ENCODE measurements at regions not wholly inside any gene's neighbourhood (a gene's known extent, or its start where the extent isn't known, plus 50 kb on each side); places are given as distances from the start of the nearest gene placed in this dataset.
A peak's percentile ranks its signal among the peaks of the same experiment; 100 is the strongest.
"Not testable (repeated sequence)": the region's sequence is repeated elsewhere in the genome, so short reads cannot be mapped to it uniquely, and the experiment has no call there.

DNA sequence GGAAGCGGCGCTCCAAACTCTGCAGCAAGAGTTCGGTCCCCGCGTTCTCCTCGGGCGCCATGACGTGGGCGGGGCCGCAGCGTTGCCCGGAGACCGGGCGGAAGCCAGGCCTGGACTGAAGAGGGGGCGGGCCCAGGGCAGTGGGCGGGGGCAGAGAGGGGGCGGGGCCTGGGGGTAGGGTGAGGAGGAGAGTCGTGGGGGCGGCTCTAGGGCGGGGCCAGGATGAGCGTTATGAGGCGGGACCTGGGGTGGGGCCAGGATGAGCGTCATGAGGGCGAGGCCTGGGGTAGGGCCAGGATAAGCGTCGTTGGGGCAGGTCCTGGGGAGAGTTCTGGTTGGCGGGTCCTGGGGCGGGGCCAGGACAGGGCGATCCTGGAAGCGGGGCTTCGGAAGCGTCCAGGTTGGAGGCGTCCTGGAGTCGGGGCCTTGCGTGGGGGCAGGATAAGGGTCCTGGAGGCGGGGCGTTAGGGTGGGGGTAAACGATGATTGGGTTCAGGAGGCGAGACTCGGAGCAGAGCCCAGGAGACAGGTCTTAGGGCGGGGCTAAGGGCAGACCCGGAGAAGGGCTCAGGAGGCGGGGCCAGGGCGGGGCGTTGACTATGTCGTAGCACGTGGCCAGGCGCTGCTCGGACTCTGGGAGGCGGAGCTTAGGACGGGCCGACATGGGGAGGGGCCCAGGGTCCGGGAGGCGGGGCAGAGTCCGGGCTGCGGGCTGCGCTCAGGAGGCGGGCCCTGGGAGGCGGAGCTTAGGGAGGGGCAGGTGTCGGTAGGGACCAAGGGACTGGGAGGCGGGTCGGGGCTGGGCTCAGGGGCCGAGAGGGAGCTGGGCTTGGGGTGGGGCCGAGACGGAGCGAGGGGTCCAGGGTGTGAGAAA is 131.1 kb upstream of the ALDH3B2 start:
- DNase-seq (ENCODE audit: low read depth in 4 of 4, low spot score in 1 of 4): peak; percentile 88 to 98 (median 97)

DNA sequence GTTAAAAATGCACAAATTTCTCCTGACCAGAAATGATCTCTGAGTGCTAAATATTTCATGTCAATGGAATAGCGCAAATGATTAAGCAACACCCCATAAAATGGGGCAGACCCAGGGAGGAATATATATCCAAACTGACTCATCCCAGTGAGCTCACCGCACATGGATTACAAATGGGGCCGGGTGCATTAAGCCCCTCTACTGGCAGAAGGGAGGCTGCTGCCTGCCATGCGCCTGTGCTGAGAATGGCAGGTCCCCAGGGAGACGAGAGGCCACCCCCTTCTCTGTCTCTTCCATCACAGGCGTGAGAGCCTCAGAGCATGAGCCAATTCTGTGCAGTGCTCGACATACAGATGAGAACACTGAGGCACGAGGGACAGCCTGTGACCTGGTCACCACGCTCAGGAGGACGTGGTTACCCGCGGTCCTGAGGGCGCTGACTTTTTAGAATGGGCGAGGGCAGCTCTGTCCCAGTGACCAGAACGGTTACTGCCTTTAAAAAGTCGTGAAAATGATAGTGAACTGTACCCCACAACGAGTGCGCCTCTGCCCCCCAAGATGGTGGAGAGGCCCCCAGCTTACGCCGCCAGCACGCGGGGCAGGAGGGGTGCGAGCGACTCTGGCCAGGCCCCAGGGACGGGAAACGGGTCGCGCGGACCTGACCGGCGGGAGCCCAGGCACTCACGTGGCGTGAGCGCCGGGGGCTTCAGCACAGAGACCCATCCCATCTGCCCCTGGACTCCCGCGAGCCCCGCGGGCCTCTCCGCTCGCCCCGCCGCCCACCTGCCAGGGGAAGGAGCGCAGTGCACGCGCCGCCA is 130.2 kb upstream of the ALDH3B2 start:
- peak in 1 of 4 experiments; percentile 9 for DNase-seq (ENCODE audit: low read depth in 4 of 4, low spot score in 1 of 4)

DNA sequence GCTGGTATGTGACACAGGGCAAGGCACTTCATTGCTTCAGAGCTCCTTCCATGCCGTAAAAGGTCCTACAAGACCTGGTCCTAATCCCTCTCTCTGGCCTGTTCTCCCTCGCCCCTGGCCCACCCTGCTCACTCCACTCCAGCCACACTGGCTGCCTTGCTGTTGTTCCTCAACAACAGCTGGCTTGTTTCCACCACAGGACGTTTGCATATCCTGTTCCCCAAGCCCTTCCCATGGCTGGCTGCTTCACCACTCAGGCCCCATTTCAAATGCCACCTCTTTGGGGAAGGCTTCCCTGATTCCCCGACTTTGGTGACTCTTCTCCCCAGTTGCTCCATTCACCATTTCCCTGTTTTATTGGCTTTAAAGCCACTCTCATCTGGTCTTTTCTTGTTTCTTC is 129.1 kb upstream of the ALDH3B2 start:
- DNase-seq (ENCODE audit: low read depth in 4 of 4, low spot score in 1 of 4): not testable (repeated sequence)

DNA sequence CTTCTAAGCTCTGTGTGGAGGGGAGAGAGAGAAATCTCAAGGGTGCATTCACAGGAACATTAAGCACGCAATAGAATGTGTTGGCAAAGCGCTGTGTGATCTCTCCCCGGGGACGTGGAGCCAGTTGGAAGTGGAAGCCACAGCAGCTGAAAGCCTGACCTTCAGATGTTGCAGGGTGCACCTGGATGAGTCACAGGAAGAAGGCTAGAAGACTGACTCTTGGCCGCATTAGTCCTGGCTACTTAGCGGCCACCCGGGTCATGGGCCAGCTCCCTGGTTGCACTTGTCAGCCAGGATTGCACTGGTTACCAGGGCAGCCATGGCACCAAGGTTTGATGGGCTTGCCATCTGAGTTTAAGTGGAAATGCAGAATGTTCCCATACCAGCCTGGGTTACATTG is 128.6 kb upstream of the ALDH3B2 start:
- DNase-seq (ENCODE audit: low read depth in 4 of 4, low spot score in 1 of 4): not testable (repeated sequence)

DNA sequence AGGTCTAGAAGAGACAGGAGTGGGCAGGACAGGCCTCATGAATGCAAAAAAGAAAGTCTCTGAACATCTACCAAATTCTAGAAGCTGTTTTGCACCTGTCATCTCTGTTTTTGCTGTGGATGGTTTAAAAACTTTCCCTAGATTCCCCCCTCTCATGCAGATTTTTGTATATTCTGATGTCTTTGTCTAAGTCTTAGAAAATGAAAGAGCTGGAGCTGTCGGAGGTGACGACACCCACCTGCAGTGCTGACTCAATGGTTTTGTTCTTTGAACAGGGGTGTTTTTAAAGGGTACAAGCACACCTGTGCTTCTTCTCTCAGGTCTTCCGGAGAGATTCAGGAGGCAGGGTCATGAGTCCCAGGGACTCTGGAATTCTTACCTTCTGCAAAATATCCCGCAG is 128.2 kb upstream of the ALDH3B2 start:
- not testable (repeated sequence) for DNase-seq (ENCODE audit: low read depth in 4 of 4, low spot score in 1 of 4)

DNA sequence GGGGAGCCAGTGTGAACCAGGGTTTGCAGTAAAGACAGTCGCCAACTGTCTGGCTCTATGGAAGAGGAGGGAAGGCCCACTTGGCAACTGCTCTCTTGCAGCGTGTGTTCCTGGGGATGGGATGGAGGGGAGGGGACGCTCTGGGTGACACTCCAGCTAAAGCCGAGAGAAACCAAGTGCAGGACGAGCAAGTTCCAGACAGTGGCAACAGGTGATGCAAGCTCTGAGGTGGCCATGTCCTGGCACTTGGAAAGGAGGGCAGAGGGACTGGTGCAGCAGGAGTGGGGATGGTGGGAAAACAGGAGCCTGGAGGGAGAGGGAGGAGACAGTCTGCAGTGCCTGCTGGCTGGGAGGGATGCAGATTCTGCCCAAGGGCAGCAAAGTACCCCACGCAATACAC is 127.0 kb upstream of the ALDH3B2 start:
- DNase-seq (ENCODE audit: low read depth in 4 of 4, low spot score in 1 of 4): not testable (repeated sequence)

DNA sequence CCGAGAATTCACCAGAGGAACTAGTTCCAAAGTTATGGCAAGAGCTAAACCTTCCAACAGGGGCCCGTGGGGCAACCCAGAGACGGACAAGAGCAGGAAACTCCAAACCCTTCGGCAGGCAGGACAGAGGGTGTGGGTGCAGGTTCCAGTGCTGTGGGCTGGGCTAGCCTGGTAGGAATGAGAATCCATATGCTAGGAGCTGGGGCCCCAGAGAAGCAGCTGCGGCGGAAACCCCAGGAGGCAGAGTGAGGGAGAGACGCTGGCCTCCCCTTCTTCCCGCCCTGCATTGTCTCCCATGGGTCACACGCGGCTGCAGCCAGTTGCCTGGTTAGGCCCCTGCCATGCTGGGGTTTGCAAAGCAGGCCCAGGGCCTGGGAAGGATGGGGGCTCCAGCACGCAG is 126.2 kb upstream of the ALDH3B2 start:
- not testable (repeated sequence) for DNase-seq (ENCODE audit: low read depth in 4 of 4, low spot score in 1 of 4)

DNA sequence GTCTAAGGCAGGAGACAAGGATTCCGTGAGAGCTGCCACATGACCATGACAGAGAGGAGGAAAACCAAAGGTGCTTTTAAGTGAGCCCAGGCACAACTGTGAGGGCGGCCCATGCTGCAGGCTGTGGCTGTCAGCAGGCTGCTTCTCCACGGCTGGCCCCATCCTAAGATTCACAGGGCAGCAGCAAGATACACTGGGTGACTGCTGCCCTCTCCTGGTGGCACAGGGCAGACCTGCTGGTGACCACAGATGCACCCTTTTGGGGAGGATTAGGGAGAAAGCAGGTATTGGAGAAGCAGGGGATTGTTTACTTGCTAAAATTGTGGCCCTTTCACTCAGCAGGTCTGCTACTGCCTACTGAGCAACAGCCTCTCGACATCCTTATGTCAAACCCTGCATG is 125.4 kb upstream of the ALDH3B2 start:
- DNase-seq (ENCODE audit: low read depth in 4 of 4, low spot score in 1 of 4): not testable (repeated sequence)

DNA sequence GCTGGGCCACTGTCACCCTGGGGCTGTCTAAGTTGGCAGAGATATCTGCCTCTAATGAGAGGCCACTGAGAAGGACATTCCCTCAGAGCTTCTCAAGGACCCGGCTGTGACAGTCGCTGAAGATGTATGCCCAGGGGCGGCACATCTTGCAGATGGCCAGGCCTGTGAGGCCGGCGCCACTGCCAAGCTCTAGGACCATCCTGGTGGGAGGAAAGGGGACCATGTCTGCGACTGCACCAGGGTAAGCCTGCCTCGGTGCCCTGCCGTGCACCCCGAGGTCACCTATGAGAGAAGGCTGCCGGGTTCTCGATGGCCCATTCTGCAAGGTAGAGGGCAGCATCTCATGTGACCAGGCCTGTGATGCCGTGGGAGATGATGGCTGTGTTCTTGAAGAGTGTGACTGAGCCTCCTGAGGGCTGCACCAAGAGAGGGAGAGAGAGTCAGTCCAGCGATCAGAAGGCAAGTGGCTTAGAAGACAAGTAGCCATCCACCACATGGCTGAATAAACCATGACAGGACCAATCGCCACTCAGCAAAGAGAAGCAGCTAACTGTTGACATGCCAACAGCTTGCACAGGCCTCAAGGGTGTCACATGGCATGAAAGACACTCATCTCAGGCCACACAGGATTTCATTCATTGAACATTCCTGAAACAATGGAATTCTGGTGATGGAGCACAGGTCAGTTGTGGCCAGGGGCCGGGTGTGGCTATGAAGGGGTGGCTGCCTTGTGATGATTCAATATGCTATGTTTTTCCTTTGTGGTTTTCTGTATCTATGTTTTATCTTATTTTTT is 123.5 kb upstream of the ALDH3B2 start:
- DNase-seq (ENCODE audit: low read depth in 4 of 4, low spot score in 1 of 4): not testable (repeated sequence)

DNA sequence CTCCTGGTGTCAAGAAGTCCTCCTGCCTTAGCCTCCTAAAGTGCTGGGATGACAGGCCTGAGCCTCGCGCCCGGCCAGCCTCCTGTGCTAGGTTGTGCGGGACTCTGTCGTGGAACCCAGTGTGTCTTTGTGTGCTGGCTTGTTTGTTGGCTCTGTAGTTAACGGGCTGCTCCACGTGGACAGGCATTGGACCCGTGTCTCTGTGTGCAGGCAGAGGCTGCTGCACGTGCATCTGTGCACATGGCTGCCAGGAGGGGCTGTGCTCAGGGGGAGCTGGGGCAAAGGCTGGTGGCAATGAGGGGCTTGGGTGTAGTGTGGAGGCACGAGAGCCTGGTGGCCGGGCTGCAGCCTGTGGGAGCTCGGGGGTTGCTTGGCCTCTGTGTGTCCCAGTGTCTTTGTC is 121.3 kb upstream of the ALDH3B2 start:
- DNase-seq (ENCODE audit: low read depth in 4 of 4, low spot score in 1 of 4): no peak

DNA sequence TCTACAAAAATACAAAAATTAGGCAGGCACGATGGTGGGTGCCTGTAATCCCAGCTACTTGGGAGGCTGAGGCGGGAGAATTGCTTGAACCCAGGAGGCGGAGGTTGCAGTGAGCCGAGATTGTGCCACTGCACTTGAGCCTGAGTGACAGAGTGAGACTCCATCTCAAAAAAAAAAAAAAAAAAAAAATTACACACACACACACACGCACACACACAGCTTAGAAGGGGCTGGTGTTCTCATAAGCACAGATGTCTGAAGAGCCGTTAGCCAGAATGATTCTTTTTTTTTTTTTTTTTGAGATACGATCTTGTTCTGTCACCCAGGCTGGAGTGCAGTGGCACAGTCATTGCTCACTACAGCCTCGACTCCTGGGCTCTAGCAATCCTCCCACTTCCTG is 119.3 kb upstream of the ALDH3B2 start:
- not testable (repeated sequence) for DNase-seq (ENCODE audit: low read depth in 4 of 4, low spot score in 1 of 4)

DNA sequence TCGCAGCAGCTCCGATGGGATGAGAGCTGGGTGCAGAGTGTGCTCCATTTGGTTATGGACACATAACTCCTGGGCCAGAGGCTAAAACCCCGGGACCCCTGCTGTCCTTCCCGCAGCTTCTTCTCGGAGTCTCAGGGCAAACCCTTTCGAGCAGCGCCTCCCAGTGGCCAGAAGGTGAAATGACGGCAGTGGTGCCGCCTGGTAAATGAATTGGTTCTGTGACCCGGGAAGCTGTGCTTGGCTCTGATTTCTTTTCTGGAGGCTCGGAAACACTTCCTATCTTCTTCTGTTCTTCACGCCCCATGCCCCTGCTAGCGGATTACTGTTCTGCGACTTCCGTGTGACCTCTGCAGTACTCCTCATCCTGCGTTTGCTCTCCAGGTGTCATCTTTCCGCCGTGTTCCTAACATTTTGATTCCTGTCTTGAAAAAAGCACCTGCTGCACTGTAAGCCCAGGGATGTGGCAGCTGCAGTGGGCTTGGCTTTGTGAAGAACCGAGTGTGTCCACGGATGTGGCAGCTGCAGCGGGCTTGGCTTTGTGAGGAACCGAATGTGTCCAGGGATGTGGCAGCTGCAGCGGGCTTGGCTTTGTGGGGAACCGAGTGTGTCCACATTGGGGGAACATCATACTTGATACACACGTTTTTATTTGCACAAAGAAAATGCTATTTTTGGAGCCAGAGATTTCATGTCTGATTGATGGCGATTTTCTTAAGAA is 118.0 kb upstream of the ALDH3B2 start:
- peak in 1 of 4 experiments; percentile 17 for DNase-seq (ENCODE audit: low read depth in 4 of 4, low spot score in 1 of 4)

DNA sequence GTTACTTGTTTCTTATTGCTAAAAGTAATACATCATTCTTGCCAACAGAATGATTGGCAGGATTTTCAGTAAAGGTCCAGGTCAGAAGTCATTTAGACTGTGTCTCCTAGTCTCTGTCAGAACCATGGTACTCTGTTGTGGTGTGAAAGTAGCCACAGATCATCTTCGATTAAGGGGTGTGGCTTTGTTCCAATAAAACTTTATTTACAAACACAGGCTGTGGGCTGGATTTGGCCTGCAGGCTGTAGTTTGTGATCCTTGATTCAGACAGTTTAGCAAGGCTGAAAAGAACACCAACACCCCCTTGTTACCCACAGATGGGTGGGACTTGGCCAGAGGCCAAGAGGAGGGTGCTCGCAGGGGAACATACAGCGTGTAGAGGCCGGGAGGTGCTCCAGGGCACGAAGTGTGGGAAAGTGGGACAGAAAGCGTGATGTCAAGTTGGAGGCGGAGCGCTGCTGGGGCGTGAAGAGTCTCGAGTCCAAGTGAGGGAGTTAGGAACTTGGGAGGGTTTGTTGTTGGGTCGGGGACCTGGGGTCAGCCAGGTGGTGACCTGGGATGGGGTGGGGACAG is 117.3 kb upstream of the ALDH3B2 start:
- DNase-seq (ENCODE audit: low read depth in 4 of 4, low spot score in 1 of 4): not testable (repeated sequence)

DNA sequence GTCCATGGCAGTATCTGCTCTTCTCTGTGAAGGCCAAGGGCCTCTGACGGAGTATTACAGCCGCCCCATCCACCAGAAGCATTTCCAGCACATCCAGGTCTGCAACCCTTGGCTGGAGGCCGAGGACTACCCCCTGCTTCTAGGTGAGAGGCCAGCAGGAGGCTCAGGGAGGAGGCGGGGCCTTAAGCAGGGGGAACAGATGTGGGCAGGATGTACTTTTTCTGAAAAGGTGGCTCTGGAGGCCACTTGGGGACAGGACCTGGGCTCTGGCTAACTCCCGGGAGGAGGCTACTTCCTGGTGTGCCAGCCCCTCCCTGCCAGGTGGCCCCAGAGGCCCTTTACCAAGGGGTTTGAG is 113.9 kb upstream of the ALDH3B2 start:
- DNase-seq (ENCODE audit: low read depth in 4 of 4, low spot score in 1 of 4): not testable (repeated sequence)

DNA sequence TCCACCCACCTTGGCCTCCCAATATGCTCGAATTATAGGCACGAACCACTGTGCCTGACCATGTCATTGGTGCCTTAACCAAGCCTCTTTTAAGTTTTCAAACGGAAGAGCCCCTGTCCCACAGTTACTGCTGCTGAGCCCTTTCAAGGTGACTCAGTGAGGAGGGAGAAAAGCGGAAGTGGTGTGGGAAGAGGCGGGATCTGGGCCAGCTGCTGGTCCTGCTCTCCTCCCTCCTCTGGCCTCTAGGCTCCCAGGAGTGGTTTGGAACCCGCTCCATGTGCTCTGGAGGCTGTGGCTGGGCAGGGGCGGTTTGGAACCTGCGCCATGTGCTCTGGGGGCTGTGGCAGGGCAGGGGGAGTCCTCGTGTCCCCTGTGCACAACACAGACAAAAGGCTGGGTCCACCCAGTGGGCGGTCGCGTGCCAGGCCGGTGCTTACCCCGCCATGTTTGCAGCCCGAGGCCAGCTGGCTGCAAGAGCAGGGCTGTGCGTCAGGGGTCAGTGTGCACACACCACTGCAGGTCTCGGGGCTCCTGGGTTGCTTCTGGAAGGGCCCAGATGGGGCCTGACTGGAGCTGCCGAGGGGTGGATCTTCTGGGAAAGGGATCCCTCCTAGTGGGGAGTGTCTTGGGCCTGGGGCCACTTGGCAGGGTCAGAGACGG is 113.4 kb upstream of the ALDH3B2 start:
- not testable (repeated sequence) for DNase-seq (ENCODE audit: low read depth in 4 of 4, low spot score in 1 of 4)

DNA sequence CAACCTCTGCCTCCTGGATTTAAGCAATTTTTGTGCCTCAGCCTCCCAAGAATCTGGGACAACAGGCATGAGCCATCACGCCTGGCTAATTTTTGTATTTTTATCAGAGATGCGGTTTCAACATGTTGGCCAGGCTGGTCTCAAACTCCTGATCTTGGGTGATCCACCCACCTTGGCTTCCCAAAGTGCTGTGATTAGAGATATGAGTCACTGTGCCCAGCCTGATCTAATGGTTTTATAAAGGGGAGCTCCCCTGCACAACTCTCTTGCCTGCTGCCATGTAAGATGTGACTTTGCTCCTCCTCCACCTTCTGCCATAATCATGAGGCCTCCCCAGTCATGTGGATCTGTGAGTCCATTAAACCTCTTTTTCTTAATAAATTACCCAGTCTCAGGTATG is 107.5 kb upstream of the ALDH3B2 start:
- not testable (repeated sequence) for DNase-seq (ENCODE audit: low read depth in 4 of 4, low spot score in 1 of 4)

DNA sequence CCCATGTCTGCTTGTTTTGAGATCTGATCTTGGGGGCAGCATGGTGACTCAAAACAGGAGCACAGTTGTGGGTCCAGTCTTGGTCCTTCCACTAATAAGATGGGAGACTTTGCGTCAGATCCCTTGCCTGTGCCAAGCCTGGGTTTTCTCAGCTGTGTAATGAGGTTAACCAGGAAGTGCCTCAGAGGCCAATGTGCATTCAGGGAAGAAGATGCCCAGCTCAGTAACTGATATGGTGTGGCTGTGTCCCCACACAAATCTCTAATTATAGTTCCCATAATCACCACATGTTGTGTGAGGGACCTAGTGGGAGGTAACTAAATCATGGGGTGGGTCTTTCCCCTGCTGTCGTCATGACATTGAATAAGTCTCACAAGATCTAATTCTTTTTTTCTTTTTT is 107.1 kb upstream of the ALDH3B2 start:
- DNase-seq (ENCODE audit: low read depth in 4 of 4, low spot score in 1 of 4): not testable (repeated sequence)

DNA sequence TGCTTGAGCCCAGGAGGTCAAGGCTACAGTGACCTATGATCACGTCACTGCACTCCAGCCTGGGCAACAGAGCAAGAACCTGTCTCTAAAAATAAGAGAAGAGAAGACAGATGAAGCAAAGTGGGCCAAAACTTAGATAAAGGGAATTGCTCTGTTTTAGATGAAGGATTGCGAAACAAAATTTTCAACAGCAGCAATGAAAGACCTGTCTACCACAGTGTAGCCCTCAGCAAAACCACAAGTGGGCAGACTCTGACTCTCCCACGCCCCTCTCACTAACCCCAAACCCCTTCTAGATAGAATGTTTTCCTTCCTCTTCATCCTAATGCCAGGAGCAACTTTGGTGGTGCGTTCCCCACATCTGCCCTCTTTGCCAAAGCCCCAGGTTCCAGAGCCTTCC is 105.6 kb upstream of the ALDH3B2 start:
- no peak for DNase-seq (ENCODE audit: low read depth in 4 of 4, low spot score in 1 of 4)

DNA sequence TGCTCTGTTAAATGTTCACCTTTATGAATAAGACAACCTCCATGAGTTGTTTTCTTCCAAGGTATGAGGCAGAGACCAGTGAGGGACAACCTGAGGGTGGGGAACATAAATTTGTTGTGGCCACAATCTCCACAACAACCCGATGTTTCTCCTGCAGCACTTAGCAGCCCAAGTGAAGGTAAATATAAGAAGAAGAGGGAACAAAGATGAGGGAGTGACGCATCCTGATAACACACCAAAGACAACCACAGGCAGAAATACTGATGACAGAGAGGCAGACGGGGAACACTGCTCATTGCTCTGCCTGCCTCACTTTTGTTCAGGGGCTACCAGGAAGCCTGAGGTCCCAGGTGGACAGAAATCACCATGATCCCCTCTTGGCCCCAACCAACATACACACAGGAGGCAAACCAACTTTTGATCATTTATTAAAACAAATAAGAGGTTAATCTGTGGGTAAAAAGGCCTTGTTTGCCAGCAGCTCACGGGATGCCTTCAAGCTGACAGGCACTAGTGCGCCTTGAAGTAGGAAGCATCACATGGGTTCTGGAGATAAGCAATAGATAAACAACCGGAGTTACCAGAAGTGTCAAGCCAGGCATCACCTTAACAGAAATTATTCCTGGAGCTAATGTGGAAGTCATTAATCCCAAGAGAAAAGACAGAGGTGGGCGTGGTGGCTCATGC is 104.9 kb upstream of the ALDH3B2 start:
- not testable (repeated sequence) for DNase-seq (ENCODE audit: low read depth in 4 of 4, low spot score in 1 of 4)
